GM18517 (cell line): ENCODE measurements at regions not wholly inside any gene's neighbourhood (a gene's known extent, or its start where the extent isn't known, plus 50 kb on each side); places are given as distances from the start of the nearest gene placed in this dataset.

Experiments
- ATAC-seq: cut with Tn5 transposase; IDR thresholded peaks from one replicate; pipeline ENCODE4 v1.9.1; 2021; ENCODE audit warnings: mild to moderate bottlenecking, moderate library complexity; ENCODE audit not compliant: unreplicated experiment

DNA sequence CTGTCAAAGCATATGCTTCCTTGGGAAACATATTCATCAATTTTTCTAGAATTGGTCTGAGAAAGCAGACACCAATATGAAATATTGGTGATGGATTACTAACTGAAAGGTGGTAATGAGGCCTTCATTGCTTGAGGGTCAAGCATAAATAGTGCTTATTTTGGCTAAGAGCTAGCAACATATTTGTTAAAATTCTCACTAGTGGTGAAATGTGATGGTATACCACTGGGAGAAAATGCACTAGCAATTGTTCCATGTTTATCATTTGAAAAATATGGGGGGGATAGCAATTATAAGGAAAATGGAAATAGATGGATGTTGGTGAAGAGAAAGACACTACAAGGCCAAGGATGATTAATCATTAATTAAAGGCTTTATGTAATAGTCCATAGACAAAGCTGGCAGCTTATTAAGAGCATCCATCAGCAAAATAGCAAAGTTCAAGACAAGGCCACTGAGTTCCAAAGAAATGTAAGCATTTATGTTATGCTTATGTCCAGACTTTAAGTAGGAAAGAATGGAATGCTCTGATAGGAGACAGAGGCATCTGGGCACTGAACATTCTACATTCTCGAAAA, 253.7 kb upstream of the PRDM9 start:
- ATAC-seq: no peak

- no peak for ATAC-seq
Observed at GRCh38 chr5:23242891-23243290, 264.5 kb upstream of the PRDM9 start.

- no peak for ATAC-seq
Observed at GRCh38 chr5:23235246-23235645, 272.2 kb upstream of the PRDM9 start.

- ATAC-seq: no peak
Observed at GRCh38 chr5:23234197-23234596, 273.2 kb upstream of the PRDM9 start.

DNA sequence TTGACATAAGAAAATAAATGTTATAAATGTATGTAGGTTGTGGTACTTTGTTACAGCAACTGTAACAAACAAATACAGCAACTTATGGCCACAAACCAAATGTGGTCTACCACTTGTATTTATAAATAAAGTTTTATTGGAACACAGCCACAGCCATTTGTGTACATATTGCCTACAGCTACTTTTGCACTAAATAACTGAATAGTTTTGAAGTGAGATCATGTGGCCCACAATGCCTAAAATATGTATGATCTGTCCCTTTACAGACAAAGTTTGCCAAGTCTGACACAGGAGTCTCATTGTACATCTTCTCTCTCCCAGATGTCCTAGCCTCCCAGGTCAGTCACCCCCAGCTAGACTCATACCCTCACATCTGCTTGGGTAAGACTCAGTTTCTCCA, 283.6 kb upstream of the PRDM9 start:
- no peak for ATAC-seq

- no peak for ATAC-seq
Observed at GRCh38 chr5:23221831-23222230, 285.6 kb upstream of the PRDM9 start.

- no peak for ATAC-seq
Observed at GRCh38 chr5:23217159-23217558, 290.2 kb upstream of the PRDM9 start.

DNA sequence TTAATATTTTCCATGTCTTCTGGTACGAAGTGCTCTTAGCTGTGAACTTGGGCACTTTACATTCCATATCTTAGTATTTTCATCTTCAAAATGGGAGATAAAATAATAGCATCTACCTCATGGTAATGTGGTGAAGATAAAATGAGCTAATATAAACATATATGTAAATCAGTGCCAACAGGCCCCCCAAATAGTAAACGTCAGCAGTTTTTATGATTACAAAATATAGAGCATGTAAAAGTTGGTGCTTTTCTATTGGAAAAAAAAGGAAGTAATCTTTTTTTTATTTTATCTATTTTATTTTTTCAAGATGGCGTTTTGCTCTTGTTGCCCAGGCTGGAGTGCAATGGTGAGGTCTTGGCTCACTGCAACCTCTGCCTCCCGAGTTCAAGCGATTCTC, 291.1 kb upstream of the PRDM9 start:
- no peak for ATAC-seq

DNA sequence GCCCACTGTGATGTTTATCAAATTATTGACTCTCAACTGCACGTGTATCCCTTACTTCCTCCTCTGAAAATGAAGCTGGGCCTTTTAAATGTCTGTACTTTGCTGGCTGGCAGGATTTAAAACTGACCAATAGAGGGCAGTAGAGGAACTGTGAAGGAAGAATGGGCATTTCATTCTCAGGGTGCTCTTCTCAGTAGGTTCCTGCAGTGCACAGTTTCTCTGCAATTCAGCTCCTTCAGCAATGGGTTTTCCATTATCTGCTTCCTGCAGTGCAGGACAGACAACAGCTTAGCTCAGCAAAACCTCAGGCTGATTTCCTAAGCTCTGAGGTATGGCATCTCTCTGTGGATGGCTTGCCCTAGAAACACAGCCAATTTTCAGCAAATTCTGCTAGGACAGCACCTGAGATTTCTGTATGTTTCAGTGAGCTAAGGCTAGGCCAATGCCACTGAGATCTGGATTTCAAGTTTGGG, 298.4 kb upstream of the PRDM9 start:
- ATAC-seq: peak; percentile 87

GRCh38 chr5:23204111-23204510, 303.3 kb upstream of the PRDM9 start:
- ATAC-seq: no peak

DNA sequence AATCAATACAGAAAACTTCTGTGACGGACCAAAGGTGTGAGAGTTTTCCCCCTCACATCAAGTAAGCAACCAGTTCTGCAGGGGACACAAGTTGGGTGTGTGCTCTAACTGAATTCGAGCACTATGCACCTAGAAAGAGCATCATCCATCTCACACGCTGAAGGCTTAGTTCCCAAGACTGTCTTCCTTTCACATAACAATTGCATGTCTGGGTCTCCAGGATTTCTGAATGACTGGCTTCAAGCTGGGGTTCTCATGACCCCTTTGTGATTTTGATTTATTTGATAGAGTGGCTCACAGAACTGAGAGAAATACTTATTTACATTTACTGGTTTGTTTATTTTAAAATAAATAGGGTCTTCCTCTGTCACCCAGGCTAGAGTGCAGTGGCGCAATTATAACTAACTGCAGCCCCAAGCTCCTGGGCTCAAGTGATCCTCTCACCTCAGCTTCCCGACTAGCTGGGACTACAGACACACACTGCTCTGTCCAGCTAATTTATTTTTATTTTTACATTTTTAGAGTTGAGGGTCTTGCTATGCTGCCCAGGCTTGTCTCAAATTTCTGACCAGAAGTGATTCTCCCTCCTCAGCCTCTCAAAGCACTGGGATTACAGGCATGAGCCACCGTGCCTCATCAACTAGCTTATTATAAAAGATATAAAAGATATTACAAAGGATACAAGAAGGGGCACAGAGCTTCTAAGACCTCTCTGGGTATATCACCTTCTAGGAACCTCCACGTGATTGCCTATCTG, 316.7 kb upstream of the CDH12 start:
- no peak for ATAC-seq

- ATAC-seq: no peak
Observed at GRCh38 chr5:23164971-23165370, 311.8 kb upstream of the CDH12 start.

GRCh38 chr5:23158179-23158578, 305.0 kb upstream of the CDH12 start:
- ATAC-seq: no peak

GRCh38 chr5:23157716-23158115, 304.6 kb upstream of the CDH12 start:
- ATAC-seq: no peak

DNA sequence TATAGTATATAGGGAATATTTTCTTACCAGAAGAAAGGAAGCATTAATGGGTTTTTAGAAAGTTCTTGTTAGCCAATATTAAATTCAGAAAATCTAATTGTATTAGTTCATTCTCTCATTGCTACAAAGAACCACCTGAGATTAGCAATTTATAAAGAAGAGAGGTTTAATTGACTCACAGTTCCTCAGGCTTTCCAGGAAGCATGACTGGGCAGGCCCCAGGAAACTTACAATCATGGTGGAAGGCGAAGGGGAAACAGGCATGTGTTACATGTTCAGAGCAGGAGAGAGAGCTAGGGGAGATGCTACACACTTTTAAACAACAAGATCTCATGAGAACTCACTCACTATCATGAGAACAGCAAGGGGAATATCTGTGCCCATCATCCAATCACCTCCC, 304.0 kb upstream of the CDH12 start:
- no peak for ATAC-seq

DNA sequence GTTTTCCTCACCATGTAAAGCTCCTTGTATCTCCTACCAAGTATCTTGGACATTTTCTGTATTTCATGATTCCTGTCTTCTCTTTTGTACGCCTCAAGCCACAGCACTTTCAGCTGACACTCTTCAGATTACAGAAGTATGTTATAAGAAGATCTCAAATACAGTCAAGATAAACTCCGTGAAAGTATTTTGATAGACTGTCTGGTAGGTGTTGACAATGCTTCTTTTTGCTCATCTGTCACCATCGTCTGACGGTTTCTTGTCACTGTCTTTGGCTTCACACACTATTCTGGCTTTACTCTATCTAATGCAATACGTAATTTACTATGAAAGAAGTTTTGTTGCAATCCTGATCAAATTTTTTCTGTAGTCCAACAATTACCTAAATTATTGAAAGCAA, 294.5 kb upstream of the CDH12 start:
- ATAC-seq: no peak

GRCh38 chr5:23146183-23146582, 293.0 kb upstream of the CDH12 start:
- ATAC-seq: no peak

- ATAC-seq: peak; percentile 72
Observed at GRCh38 chr5:23139338-23140171, 286.4 kb upstream of the CDH12 start.

GRCh38 chr5:23136958-23137357, 283.8 kb upstream of the CDH12 start:
- ATAC-seq: no peak

DNA sequence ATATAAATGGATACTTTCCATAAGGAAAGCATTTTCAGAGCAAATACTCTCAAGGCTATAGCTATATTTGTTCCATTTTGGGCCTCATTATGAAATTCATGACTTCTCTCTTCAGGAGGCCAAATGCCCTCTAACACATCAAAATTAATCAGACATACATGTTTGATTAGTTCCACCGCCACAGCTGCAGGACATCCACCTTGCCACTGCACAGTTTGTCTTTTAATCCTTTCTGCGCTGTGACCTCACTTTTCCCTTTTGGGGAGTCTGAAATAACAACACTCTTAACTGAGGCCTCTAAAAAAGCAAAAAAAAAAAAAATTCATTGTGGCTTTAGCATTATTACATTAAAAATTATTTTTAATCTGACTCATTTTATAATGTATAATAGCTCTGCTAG, 279.1 kb upstream of the CDH12 start:
- ATAC-seq: no peak

- no peak for ATAC-seq
Observed at GRCh38 chr5:23112237-23112636, 259.1 kb upstream of the CDH12 start.

DNA sequence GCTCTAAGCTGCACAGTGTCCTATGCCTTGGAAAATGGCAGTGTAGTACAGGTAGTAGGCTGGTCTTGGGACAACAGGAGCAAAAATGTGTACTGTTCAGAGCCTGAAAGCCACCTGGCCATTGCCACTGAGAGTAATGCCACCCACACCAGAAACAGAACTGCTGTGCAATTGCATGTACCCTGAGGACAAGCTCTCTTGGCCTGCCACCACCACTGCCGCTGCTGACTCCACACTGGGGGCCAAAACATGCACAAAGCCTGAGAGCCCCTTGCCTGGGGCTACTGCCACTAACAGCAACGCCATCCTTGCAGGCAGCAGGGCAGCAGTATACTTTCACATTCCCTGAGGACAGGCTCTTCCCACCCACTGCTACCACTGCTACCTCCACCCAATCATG, 251.9 kb upstream of the CDH12 start:
- ATAC-seq: no peak
